ENCODE measurements at regions not wholly inside any gene's neighbourhood (a gene's known extent, or its start where the extent isn't known, plus 50 kb on each side); places are given as distances from the start of the nearest gene placed in this dataset.
A peak's percentile ranks its signal among the peaks of the same experiment; 100 is the strongest.

DNA sequence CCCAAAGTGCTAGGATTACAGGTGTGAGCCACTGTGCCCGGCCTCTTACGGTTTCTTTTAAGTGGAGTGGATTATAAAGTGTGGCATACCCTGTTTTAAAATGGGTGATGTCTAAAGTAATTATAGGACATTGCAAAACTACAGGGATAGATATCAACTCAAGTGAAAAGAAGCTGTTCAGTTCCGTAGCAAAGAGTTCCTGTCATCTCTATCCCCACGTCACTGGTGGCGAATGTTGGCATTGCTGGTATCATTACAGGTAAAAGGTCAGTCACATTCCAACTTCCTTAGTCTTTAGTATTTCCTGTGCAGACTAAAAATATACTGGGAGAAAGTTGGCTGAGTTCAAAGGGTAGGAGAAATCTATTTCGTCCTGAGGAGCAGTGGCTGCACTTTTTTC lies 95.6 kb upstream of the SLC38A2 start:
- no peak for TF ChIP-seq CTCF (IDR thresholded peaks at IDR 0.05; ENCODE audit: poor library complexity, severe bottlenecking)
- H3K9me3 ChIP-seq (ENCODE audit: severe bottlenecking), result no peaks in the 10 kb centered on the region
- no peaks in the 10 kb centered on the region for H3K36me3 ChIP-seq (ENCODE audit: low read depth)
- H3K27ac ChIP-seq (ENCODE audit: poor library complexity, severe bottlenecking), result peak overlapping the region; percentile 98
- peak; percentile 75 for ATAC-seq (ENCODE audit: low read depth)
- H3K4me1 ChIP-seq (ENCODE audit: insufficient read depth, poor library complexity, severe bottlenecking), result peaks cover 43% of the 10 kb centered on the region
- DNase-seq (ENCODE audit: low spot score), result no peak
- no peak overlapping the region for H3K4me3 ChIP-seq (ENCODE audit: severe bottlenecking)
- no peaks in the 10 kb centered on the region for H3K27me3 ChIP-seq (ENCODE audit: insufficient read depth, poor library complexity, severe bottlenecking)

DNA sequence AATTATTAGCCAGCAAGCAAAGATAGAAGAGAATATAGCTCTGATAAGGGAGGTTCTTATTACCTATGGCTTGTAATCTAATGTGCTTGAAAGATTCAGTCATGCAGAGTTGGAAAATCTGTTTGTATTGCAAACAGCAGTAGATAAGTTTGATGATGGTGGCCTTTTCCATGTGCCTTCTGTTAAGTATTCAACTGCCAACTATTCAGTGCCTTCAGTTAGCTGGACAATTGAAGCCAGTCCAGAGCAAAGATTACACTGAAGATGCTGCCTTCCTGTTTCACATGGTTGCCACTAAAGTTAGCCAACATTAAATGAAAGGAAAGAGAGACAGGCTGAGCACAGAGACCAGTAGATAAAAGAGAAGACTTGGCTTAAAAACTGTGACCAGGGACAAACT lies 92.7 kb upstream of the SLC38A2 start:
- H3K4me1 ChIP-seq (ENCODE audit: insufficient read depth, poor library complexity, severe bottlenecking), result peaks cover 39% of the 10 kb centered on the region
- TF ChIP-seq CTCF (IDR thresholded peaks at IDR 0.05; ENCODE audit: poor library complexity, severe bottlenecking), result no peak
- no peaks in the 10 kb centered on the region for H3K27me3 ChIP-seq (ENCODE audit: insufficient read depth, poor library complexity, severe bottlenecking)
- no peak overlapping the region for H3K4me3 ChIP-seq (ENCODE audit: severe bottlenecking)
- H3K9me3 ChIP-seq (ENCODE audit: severe bottlenecking), result no peaks in the 10 kb centered on the region
- DNase-seq (ENCODE audit: low spot score), result no peak
- H3K36me3 ChIP-seq (ENCODE audit: low read depth), result no peaks in the 10 kb centered on the region
- no peak overlapping the region for H3K27ac ChIP-seq (ENCODE audit: poor library complexity, severe bottlenecking)
- ATAC-seq (ENCODE audit: low read depth), result no peak

DNA sequence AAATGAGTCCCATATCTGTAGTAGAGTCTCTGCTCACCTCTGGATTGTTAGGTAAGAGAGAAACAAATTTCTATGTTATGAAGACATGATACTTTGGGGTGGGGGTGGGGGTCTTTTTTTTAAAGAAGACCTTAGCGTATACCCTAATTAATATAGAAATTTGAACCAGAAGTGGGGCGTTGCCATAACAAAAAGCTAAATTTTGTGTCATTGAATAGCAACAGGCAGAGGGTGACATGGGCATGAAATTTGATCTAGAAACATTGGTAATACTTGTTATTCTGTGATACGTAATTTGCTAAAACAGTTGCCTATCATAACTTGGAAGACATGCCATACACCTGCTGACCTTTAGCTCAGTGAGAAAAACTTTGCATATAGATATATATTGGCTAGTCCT lies 92.3 kb upstream of the SLC38A2 start:
- no peak for DNase-seq (ENCODE audit: low spot score)
- H3K9me3 ChIP-seq (ENCODE audit: severe bottlenecking), result no peaks in the 10 kb centered on the region
- no peak overlapping the region for H3K27ac ChIP-seq (ENCODE audit: poor library complexity, severe bottlenecking)
- no peak for ATAC-seq (ENCODE audit: low read depth)
- H3K27me3 ChIP-seq (ENCODE audit: insufficient read depth, poor library complexity, severe bottlenecking), result no peaks in the 10 kb centered on the region
- H3K4me3 ChIP-seq (ENCODE audit: severe bottlenecking), result no peak overlapping the region
- peaks cover 39% of the 10 kb centered on the region for H3K4me1 ChIP-seq (ENCODE audit: insufficient read depth, poor library complexity, severe bottlenecking)
- TF ChIP-seq CTCF (IDR thresholded peaks at IDR 0.05; ENCODE audit: poor library complexity, severe bottlenecking), result no peak
- no peaks in the 10 kb centered on the region for H3K36me3 ChIP-seq (ENCODE audit: low read depth)

DNA sequence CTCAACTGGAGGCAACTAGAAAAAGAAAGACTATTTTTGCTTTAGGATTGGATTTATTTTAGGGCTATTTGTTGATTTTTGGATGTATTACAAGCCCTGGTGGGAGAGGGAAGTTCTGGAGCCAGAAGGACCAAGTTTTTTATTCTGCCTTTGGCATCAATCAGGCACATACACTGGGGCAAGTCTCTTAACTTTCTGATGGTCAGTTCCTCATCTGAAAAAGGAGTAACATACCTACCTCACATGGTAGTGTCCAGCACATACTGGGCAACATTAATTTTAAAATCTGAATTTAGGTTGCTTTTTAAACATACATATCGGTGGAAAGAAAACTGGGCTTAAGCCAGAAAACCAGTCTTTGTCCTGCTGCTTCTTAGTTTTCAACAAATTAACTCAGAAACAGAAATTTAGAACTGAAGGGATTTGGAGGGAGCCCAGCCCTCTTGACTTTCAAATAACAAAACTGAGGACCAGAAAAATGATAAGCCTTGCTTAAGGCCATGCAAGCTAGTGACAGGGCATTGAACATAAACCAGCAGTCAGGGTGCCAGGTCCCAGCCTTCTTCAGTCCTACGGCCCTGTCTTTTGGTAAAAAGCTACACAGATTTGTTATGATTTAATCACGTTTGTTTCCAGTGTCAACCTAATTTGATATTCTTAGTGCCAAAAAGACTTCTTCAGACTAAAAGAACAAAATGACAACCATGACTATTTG lies 90.2 kb upstream of the SLC38A2 start:
- DNase-seq (ENCODE audit: low spot score) (no peak), ATAC-seq (ENCODE audit: low read depth) (no peak)
- Histone ChIP-seq H3K27ac (ENCODE audit: poor library complexity, severe bottlenecking) (peak overlapping the region; percentile 49), H3K36me3 (ENCODE audit: low read depth) (no peaks in the 10 kb centered on the region), H3K27me3 (ENCODE audit: insufficient read depth, poor library complexity, severe bottlenecking) (no peaks in the 10 kb centered on the region), H3K9me3 (ENCODE audit: severe bottlenecking) (no peaks in the 10 kb centered on the region), H3K4me3 (ENCODE audit: severe bottlenecking) (no peak overlapping the region), H3K4me1 (ENCODE audit: insufficient read depth, poor library complexity, severe bottlenecking) (peaks cover 23% of the 10 kb centered on the region)
- TF ChIP-seq CTCF (IDR thresholded peaks at IDR 0.05; ENCODE audit: poor library complexity, severe bottlenecking), result no peak

- DNase-seq (ENCODE audit: low spot score) (no peak), ATAC-seq (ENCODE audit: low read depth) (peak; percentile 40; the same call in 1 of the 3 replicates)
- Histone ChIP-seq H3K27me3 (ENCODE audit: insufficient read depth, poor library complexity, severe bottlenecking) (no peaks in the 10 kb centered on the region), H3K4me3 (ENCODE audit: severe bottlenecking) (no peak overlapping the region), H3K4me1 (ENCODE audit: insufficient read depth, poor library complexity, severe bottlenecking) (peaks cover 20% of the 10 kb centered on the region), H3K36me3 (ENCODE audit: low read depth) (no peaks in the 10 kb centered on the region), H3K27ac (ENCODE audit: poor library complexity, severe bottlenecking) (peak overlapping the region; percentile 49), H3K9me3 (ENCODE audit: severe bottlenecking) (no peaks in the 10 kb centered on the region)
- TF ChIP-seq CTCF (IDR thresholded peaks at IDR 0.05; ENCODE audit: poor library complexity, severe bottlenecking), result no peak
Observed at GRCh38 chr12:46461907-46462640, 89.5 kb upstream of the SLC38A2 start.

Data from RWPE2 (cell line).